Vagina (tissue), 2 donors: ENCODE measurements at regions not wholly inside any gene's neighbourhood (a gene's known extent, or its start where the extent isn't known, plus 50 kb on each side); places are given as distances from the start of the nearest gene placed in this dataset.

Experiments
- DNase-seq, 2 donors: peaks; one replicate each; pipeline ENCODE4 v3.0.0-alpha.2; 2017; ENCODE audit errors: extremely low spot score in 2 of 2
- H3K27ac ChIP-seq: fragments of 200-600 bp; sonication (generic); one replicate; pipeline ENCODE4 v1.5.1; 2019
- H3K27me3 ChIP-seq: fragments of 200-600 bp; sonication (generic); one replicate; pipeline ENCODE4 v1.5.1; 2019
- H3K36me3 ChIP-seq, 2 donors: fragments of 200-600 bp; sonication (generic); one replicate each; pipeline ENCODE4 v1.5.1; 2017 to 2019
- H3K4me1 ChIP-seq: fragments of 200-600 bp; sonication (generic); one replicate; pipeline ENCODE4 v1.5.1; 2019
- H3K4me3 ChIP-seq, 2 donors: fragments of 200-600 bp; sonication (generic); 1 replicate in 1 of 2; 2 replicates in 1 of 2; pipeline ENCODE4 v1.5.1; 2016 to 2019
- H3K9me3 ChIP-seq: fragments of 200-600 bp; sonication (generic); one replicate; pipeline ENCODE4 v1.5.1; 2019
- POLR2A ChIP-seq, 2 donors: fragments of 450-650 bp; IDR thresholded peaks; one replicate each; pipeline ENCODE4 v1.6.1; 2017; ENCODE audit warnings: antibody characterized with exemption in 2 of 2, mild to moderate bottlenecking in 2 of 2, moderate library complexity in 2 of 2
- POLR2AphosphoS5 ChIP-seq, 2 donors: sonication (generic); formaldehyde crosslinking; IDR thresholded peaks; one replicate each; pipeline ENCODE4 v1.9.0; 2017; ENCODE audit warnings: antibody characterized with exemption in 2 of 2, mild to moderate bottlenecking in 2 of 2, low read depth in 1 of 2; ENCODE audit not compliant: insufficient read depth in 1 of 2
- intact Hi-C: fragments of 100-400 bp; cut with DNase I; formaldehyde crosslinking; loops from one replicate; pipeline ENCODE4 v1.15.1; 2023
- TF ChIP-seq, protein P1 (sequence below), 3 experiments: fragments of 450-650 bp in 2 of 3; fragments of 200-600 bp in 1 of 3; sonication (generic) in 1 of 3; IDR thresholded peaks; one replicate each; pipeline ENCODE4 v1.5.1; 2017 to 2019; ENCODE audit warnings: antibody characterized with exemption in 3 of 3, mild to moderate bottlenecking in 2 of 3, moderate library complexity in 2 of 3

DNA sequence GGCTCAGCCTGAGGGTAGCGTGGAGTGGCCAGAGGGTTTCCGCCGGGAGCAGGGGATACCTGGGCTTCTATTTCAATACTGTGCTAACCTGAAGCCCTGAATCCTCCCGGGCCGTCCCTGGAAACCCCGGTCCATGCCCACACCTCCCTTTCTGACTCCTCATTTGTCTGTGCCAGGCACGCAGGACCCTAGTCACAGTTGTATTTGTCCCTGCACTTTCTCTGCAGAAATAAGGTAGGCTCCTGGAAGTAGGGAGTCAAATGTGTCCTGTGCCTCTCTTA lies 418.8 kb upstream of the HS6ST1 start:
- no peaks in the 10 kb centered on the region for H3K9me3 ChIP-seq
- H3K27ac ChIP-seq, result no peak overlapping the region
- intact Hi-C loops, result loop anchor here (10.0 kb wide), 1 partner anchor 413 kb away; no protein-coding TSS in a partner anchor
- H3K36me3 ChIP-seq, result no peaks in the 10 kb centered on the region
- H3K27me3 ChIP-seq, result no peaks in the 10 kb centered on the region
- H3K4me1 ChIP-seq, result peaks cover 25% of the 10 kb centered on the region
- H3K4me3 ChIP-seq, result no peak overlapping the region
- DNase-seq, result no peak
- TF ChIP-seq, protein P1, sequence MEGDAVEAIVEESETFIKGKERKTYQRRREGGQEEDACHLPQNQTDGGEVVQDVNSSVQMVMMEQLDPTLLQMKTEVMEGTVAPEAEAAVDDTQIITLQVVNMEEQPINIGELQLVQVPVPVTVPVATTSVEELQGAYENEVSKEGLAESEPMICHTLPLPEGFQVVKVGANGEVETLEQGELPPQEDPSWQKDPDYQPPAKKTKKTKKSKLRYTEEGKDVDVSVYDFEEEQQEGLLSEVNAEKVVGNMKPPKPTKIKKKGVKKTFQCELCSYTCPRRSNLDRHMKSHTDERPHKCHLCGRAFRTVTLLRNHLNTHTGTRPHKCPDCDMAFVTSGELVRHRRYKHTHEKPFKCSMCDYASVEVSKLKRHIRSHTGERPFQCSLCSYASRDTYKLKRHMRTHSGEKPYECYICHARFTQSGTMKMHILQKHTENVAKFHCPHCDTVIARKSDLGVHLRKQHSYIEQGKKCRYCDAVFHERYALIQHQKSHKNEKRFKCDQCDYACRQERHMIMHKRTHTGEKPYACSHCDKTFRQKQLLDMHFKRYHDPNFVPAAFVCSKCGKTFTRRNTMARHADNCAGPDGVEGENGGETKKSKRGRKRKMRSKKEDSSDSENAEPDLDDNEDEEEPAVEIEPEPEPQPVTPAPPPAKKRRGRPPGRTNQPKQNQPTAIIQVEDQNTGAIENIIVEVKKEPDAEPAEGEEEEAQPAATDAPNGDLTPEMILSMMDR (IDR thresholded peaks at IDR 0.05), result no peak
- TF ChIP-seq POLR2A (IDR thresholded peaks at IDR 0.05), result no peak
- TF ChIP-seq POLR2AphosphoS5 (IDR thresholded peaks at IDR 0.05; ENCODE audit: insufficient read depth in 1 of 2, low read depth in 1 of 2), result no peak

DNA sequence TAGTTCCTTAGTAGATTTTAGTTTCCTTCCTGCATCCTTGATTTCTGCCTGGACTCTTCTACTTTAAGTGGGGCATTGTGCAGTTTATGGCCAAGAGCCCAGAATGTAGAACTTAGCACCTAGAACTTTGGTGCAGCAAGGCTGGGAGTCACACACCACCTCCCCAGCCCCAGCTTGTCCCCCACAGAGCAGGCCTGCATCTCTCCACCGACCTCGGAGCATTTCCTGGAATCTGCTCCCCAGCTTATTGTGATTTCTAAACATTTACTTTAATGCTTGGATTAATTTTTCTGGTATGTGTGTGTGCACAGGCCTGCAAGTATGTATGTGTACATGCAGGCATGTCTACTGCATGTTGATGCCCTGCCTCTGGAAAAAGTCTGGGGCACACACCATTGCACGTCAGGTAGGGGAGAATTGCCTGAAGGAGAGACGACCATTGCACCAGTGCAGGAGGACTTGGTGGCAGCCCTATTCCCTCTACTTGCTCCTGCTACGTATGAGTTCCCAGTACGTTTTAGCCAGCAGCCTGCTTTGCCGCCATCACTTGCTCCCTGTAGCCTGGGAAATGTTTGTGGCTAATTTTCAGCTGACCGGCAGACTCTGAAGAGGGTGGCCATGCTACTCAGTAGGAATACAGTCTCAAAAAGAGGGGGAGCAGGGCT lies 419.9 kb upstream of the HS6ST1 start:
- H3K9me3 ChIP-seq, result no peaks in the 10 kb centered on the region
- no peak overlapping the region for H3K4me3 ChIP-seq
- TF ChIP-seq POLR2A (IDR thresholded peaks at IDR 0.05) (no peak), POLR2AphosphoS5 (IDR thresholded peaks at IDR 0.05; ENCODE audit: insufficient read depth in 1 of 2, low read depth in 1 of 2) (no peak)
- TF ChIP-seq, protein P1 (IDR thresholded peaks at IDR 0.05), result no peak
- H3K36me3 ChIP-seq, result no peaks in the 10 kb centered on the region
- intact Hi-C loops, result loop anchor here (10.0 kb wide), 1 partner anchor 414 kb away; no protein-coding TSS in a partner anchor
- no peaks in the 10 kb centered on the region for H3K27me3 ChIP-seq
- peak in 1 of 2 donors; percentile 65 for DNase-seq
- H3K27ac ChIP-seq, result no peak overlapping the region
- H3K4me1 ChIP-seq, result peaks cover 17% of the 10 kb centered on the region

GRCh38 chr2:128742467-128742866 lies 423.8 kb upstream of the HS6ST1 start:
- intact Hi-C loops, result no loop called here
- Histone ChIP-seq H3K9me3 (no peaks in the 10 kb centered on the region), H3K4me1 (no peaks in the 10 kb centered on the region), H3K27ac (no peak overlapping the region), H3K27me3 (no peaks in the 10 kb centered on the region), H3K4me3 (no peak overlapping the region), H3K36me3 (no peaks in the 10 kb centered on the region)
- DNase-seq, result no peak
- TF ChIP-seq, protein P1 (IDR thresholded peaks at IDR 0.05), result no peak
- TF ChIP-seq POLR2A (IDR thresholded peaks at IDR 0.05) (no peak), POLR2AphosphoS5 (IDR thresholded peaks at IDR 0.05; ENCODE audit: insufficient read depth in 1 of 2, low read depth in 1 of 2) (no peak)

- Histone ChIP-seq H3K36me3 (no peaks in the 10 kb centered on the region), H3K4me1 (no peaks in the 10 kb centered on the region), H3K4me3 (no peak overlapping the region), H3K27me3 (no peaks in the 10 kb centered on the region), H3K9me3 (no peaks in the 10 kb centered on the region), H3K27ac (no peak overlapping the region)
- intact Hi-C loops, result no loop called here
- no peak for DNase-seq
- TF ChIP-seq, protein P1 (IDR thresholded peaks at IDR 0.05), result no peak
Observed at GRCh38 chr2:128745946-128746345, 427.3 kb upstream of the HS6ST1 start.

- Histone ChIP-seq H3K36me3 (no peaks in the 10 kb centered on the region), H3K27ac (no peak overlapping the region), H3K4me3 (no peak overlapping the region), H3K27me3 (no peaks in the 10 kb centered on the region), H3K4me1 (no peaks in the 10 kb centered on the region), H3K9me3 (no peaks in the 10 kb centered on the region)
- TF ChIP-seq POLR2AphosphoS5 (IDR thresholded peaks at IDR 0.05; ENCODE audit: insufficient read depth in 1 of 2, low read depth in 1 of 2), result no peak
- TF ChIP-seq, protein P1 (IDR thresholded peaks at IDR 0.05), result no peak
- no peak for TF ChIP-seq POLR2A (IDR thresholded peaks at IDR 0.05)
- intact Hi-C loops, result no loop called here
- no peak for DNase-seq
Observed at GRCh38 chr2:128746356-128746755, 427.7 kb upstream of the HS6ST1 start.
